A549 (cell line): ENCODE measurements at regions not wholly inside any gene's neighbourhood (a gene's known extent, or its start where the extent isn't known, plus 50 kb on each side); places are given as distances from the start of the nearest gene placed in this dataset.

Source experiments
- ATAC-seq, 2 experiments: fragments of 200-7000 bp in 1 of 2; fragments of >200 bp in 1 of 2; cut with Nextera tagmentation in 1 of 2; cut with Tn5 transposase in 1 of 2; 3 replicates each; pipeline versions ENCODE4 v1.8.0 to v1.9.1; 2018 to 2020; ENCODE audit warnings: mild to moderate bottlenecking in 1 of 2, moderate library complexity in 1 of 2
- CTCF ChIA-PET: fragments of 300-600 bp; sonication (Branson Sonifier 250); formaldehyde crosslinking; extraction: SDS; loops from one replicate; lab custom pipeline; 2021; ENCODE audit warnings: antibody characterized with exemption, inconsistent platforms; lab: Yijun Ruan, JAX
- POLR2A ChIA-PET: fragments of 350-600 bp; formaldehyde crosslinking; extraction: SDS; loops from one replicate; lab custom pipeline; 2021; ENCODE audit warnings: antibody characterized with exemption, inconsistent platforms; lab: Yijun Ruan, JAX
- DNase-seq, 2 experiments: peaks; one replicate each; pipeline versions ENCODE4 v3.0.0 to v3.0.0-alpha.2; 2011 to 2016; ENCODE audit warnings: low read depth in 1 of 2, low spot score in 1 of 2
- FAIRE-seq: peaks from 2 replicates; lab custom pipeline; 2011; peaks lifted over from hg19 to GRCh38; lab: Jason Lieb, UNC
- H3K27ac ChIP-seq, 2 experiments: fragments of >200 bp; sonication (Bioruptor Twin); formaldehyde crosslinking; 3 replicates each; pipeline ENCODE4 v1.5.1; 2016 to 2017
- H3K4me1 ChIP-seq: fragments of >200 bp; sonication (Bioruptor Twin); formaldehyde crosslinking; 3 replicates; pipeline ENCODE4 v1.6.1; 2016
- H3K4me2 ChIP-seq: fragments of >200 bp; sonication (Bioruptor Twin); formaldehyde crosslinking; 3 replicates; pipeline ENCODE4 v1.6.1; 2016
- H3K4me3 ChIP-seq: fragments of >200 bp; sonication (Bioruptor Twin); formaldehyde crosslinking; 3 replicates; pipeline ENCODE4 v1.5.1; 2016
- H3K9me3 ChIP-seq: fragments of >200 bp; sonication (Bioruptor Twin); formaldehyde crosslinking; 3 replicates; pipeline ENCODE4 v1.6.1; 2016
- BHLHE40 ChIP-seq: IDR thresholded peaks from 2 replicates; pipeline ENCODE4 v1.6.1; 2012; ENCODE audit warnings: low read depth, low read length, inconsistent platforms
- CBX2 ChIP-seq: fragments of 200-600 bp; sonication (generic); IDR thresholded peaks from 2 replicates; pipeline ENCODE4 v1.6.1; 2016; ENCODE audit warnings: low read depth, mild to moderate bottlenecking, borderline replicate concordance
- CBX8 ChIP-seq: fragments of 200-600 bp; sonication (generic); IDR thresholded peaks from 2 replicates; pipeline ENCODE4 v1.6.1; 2016
- CHD2 ChIP-seq: fragments of 150-350 bp; IDR thresholded peaks from 2 replicates; pipeline ENCODE4 v1.6.1; 2014; ENCODE audit warnings: low read length; ENCODE audit not compliant: partially characterized antibody
- ELK1 ChIP-seq: fragments of 150-350 bp; IDR thresholded peaks from 2 replicates; pipeline ENCODE4 v1.6.1; 2014; ENCODE audit warnings: low read depth, mild to moderate bottlenecking, low read length
- EP300 ChIP-seq, 2 experiments: fragments of >200 bp; sonication (Bioruptor Twin); formaldehyde crosslinking; IDR thresholded peaks; 2 replicates in 1 of 2; 3 replicates in 1 of 2; pipeline ENCODE4 v1.6.1; 2016 to 2017
- HDAC2 ChIP-seq: fragments of 200-600 bp; sonication (generic); IDR thresholded peaks from 2 replicates; pipeline ENCODE4 v1.6.1; 2016
- HEYL ChIP-seq: fragments of 250-450 bp; sonication (Bioruptor Pico); IDR thresholded peaks from 2 replicates; pipeline ENCODE4 v1.8.0; 2021; ENCODE audit warnings: mild to moderate bottlenecking, moderate library complexity
- HOXB5 ChIP-seq: fragments of 250-450 bp; sonication (Bioruptor Pico); IDR thresholded peaks from 2 replicates; pipeline ENCODE4 v1.5.0; 2020; ENCODE audit warnings: mild to moderate bottlenecking, moderate library complexity
- JUN ChIP-seq, 2 experiments: fragments of >200 bp; sonication (Bioruptor Twin); formaldehyde crosslinking; IDR thresholded peaks; 2 replicates in 1 of 2; 3 replicates in 1 of 2; pipeline ENCODE4 v1.6.1; 2016 to 2017
- KDM1A ChIP-seq: fragments of 200-600 bp; sonication (generic); IDR thresholded peaks from 2 replicates; pipeline ENCODE4 v1.6.1; 2016; ENCODE audit warnings: low read depth, mild to moderate bottlenecking
- KDM5A ChIP-seq: fragments of 200-600 bp; sonication (generic); IDR thresholded peaks from 2 replicates; pipeline ENCODE4 v1.6.1; 2016; ENCODE audit warnings: antibody characterized with exemption, mild to moderate bottlenecking
- MAFK ChIP-seq: fragments of 450-650 bp; IDR thresholded peaks from 2 replicates; pipeline ENCODE4 v1.6.1; 2014; ENCODE audit not compliant: partially characterized antibody
- NPAS2 ChIP-seq: fragments of 250-450 bp; sonication (Bioruptor Pico); IDR thresholded peaks from 2 replicates; pipeline ENCODE4 v1.8.0; 2022; ENCODE audit warnings: mild to moderate bottlenecking, moderate library complexity, borderline replicate concordance
- PHF8 ChIP-seq: fragments of 200-600 bp; sonication (generic); IDR thresholded peaks from 2 replicates; pipeline ENCODE4 v1.6.1; 2016; ENCODE audit warnings: low read depth, mild to moderate bottlenecking, antibody characterized with exemption, moderate library complexity, borderline replicate concordance
- POLR2A ChIP-seq: IDR thresholded peaks from 2 replicates; pipeline ENCODE4 v1.6.1; 2012; ENCODE audit warnings: mild to moderate bottlenecking, low read length
- POLR2AphosphoS2 ChIP-seq: conservative IDR thresholded peaks from 2 replicates; pipeline ENCODE4 v1.6.1; 2012; ENCODE audit warnings: low read length, improper control_type of control experiment, inconsistent platforms
- RAD21 ChIP-seq, 2 experiments: fragments of >200 bp in 1 of 2; sonication (Bioruptor Twin) in 1 of 2; formaldehyde crosslinking in 1 of 2; IDR thresholded peaks in 1 of 2; conservative IDR thresholded peaks in 1 of 2; 2 replicates in 1 of 2; 3 replicates in 1 of 2; pipeline ENCODE4 v1.6.1; 2012 to 2018; ENCODE audit warnings: inconsistent platforms in 1 of 2
- RARB ChIP-seq: fragments of 250-450 bp; sonication (Bioruptor Pico); IDR thresholded peaks from 2 replicates; pipeline ENCODE4 v1.8.0; 2021; ENCODE audit warnings: mild to moderate bottlenecking, moderate library complexity
- RCOR1 ChIP-seq: fragments of 150-350 bp; IDR thresholded peaks from 2 replicates; pipeline ENCODE4 v1.6.1; 2014; ENCODE audit warnings: antibody characterized with exemption, low read length, low read depth
- RFX5 ChIP-seq: fragments of 450-650 bp; IDR thresholded peaks from 2 replicates; pipeline ENCODE4 v1.7.1; 2014; ENCODE audit warnings: antibody characterized with exemption, mild to moderate bottlenecking, moderate library complexity
- SMC3 ChIP-seq: fragments of >200 bp; sonication (Bioruptor Twin); formaldehyde crosslinking; IDR thresholded peaks from 3 replicates; pipeline ENCODE4 v1.6.1; 2018; ENCODE audit warnings: inconsistent platforms
- SREBF2 ChIP-seq: fragments of 450-650 bp; IDR thresholded peaks from 2 replicates; pipeline ENCODE4 v1.6.1; 2014; ENCODE audit warnings: mild to moderate bottlenecking, moderate library complexity
- TFCP2L1 ChIP-seq: fragments of 250-450 bp; sonication (Bioruptor Pico); IDR thresholded peaks from 2 replicates; pipeline ENCODE4 v1.5.0; 2021; ENCODE audit warnings: mild to moderate bottlenecking
- TP53 ChIP-seq: fragments of 250-450 bp; sonication (Bioruptor Pico); IDR thresholded peaks from 2 replicates; pipeline ENCODE4 v1.5.0; 2021; ENCODE audit warnings: mild to moderate bottlenecking, moderate library complexity
- USF2 ChIP-seq: fragments of 450-650 bp; IDR thresholded peaks from 2 replicates; pipeline ENCODE4 v1.6.1; 2014; ENCODE audit warnings: antibody characterized with exemption
- ZFP36 ChIP-seq: fragments of 450-650 bp; IDR thresholded peaks from 2 replicates; pipeline ENCODE4 v1.6.1; 2014; ENCODE audit warnings: borderline replicate concordance; ENCODE audit not compliant: partially characterized antibody
- ZNF302 ChIP-seq: fragments of 250-450 bp; sonication (Bioruptor Pico); IDR thresholded peaks from 2 replicates; pipeline ENCODE4 v1.9.0; 2021; ENCODE audit warnings: inconsistent platforms, mild to moderate bottlenecking, moderate library complexity
- WGBS: methylation state at CpG from one replicate; pipeline ENCODE4 v1.1.6; 2017; ENCODE audit errors: missing lambda C conversion rate; 5-methylcytosine and 5-hydroxymethylcytosine counted together
- TF ChIP-seq, protein P1 (sequence below): fragments of 200-600 bp; sonication (generic); IDR thresholded peaks from 2 replicates; pipeline ENCODE4 v1.6.1; 2016; ENCODE audit warnings: antibody characterized with exemption, mild to moderate bottlenecking, moderate library complexity
- TF ChIP-seq, protein P2 (sequence below): fragments of >200 bp; sonication (Bioruptor Twin); formaldehyde crosslinking; IDR thresholded peaks from 2 replicates; pipeline ENCODE4 v1.6.1; 2016
- TF ChIP-seq, protein P3 (sequence below): fragments of 250-450 bp; sonication (Bioruptor Pico); IDR thresholded peaks from 2 replicates; pipeline ENCODE4 v1.5.0; 2020; ENCODE audit warnings: low read depth, mild to moderate bottlenecking, moderate library complexity

DNA sequence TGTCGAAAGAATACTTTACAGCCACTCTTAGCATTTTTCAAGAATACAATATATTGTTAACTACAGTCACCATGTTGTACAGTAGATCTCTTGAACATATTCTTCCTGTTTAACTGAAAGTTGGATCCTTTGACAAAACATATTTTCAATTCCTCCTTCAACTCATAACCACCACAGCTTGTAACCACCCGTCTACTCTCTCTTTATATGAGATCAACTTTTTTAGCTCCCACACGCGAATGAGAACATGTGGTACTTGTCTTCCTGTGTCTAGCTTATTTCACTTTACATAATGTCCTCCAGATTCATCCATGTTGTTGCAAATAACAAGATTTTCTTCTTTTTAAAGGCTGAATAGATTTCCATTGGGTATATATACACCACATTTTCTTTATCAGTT, 338.3 kb upstream of the IGFBP7 start:
- 58% methylated on average over 4 of the region's 4 CpGs for WGBS
- Histone ChIP-seq H3K4me1 (no peaks in the 10 kb centered on the region), H3K4me2 (no peak overlapping the region), H3K9me3 (no peaks in the 10 kb centered on the region), H3K27ac (no peak overlapping the region), H3K4me3 (no peak overlapping the region)
- TF ChIP-seq KDM1A (no peak), HOXB5 (CRISPR knock-in tag) (no peak), TP53 (CRISPR knock-in tag) (no peak), RARB (CRISPR knock-in tag) (no peak), JUN (IDR thresholded peaks at IDR 0.05) (no peak), MAFK (no peak), NPAS2 (CRISPR knock-in tag) (no peak), ZNF302 (no peak), TFCP2L1 (CRISPR knock-in tag) (no peak)
- no peak for ATAC-seq
- POLR2A ChIA-PET, result no interaction called here
- no peak for FAIRE-seq
- DNase-seq, result no peak
- CTCF ChIA-PET, result no interaction called here

GRCh38 chr4:57446266-57446665, 336.1 kb upstream of the IGFBP7 start:
- Histone ChIP-seq H3K4me1 (no peaks in the 10 kb centered on the region), H3K9me3 (no peaks in the 10 kb centered on the region), H3K4me3 (no peak overlapping the region), H3K4me2 (no peak overlapping the region), H3K27ac (no peak overlapping the region)
- DNase-seq, result no peak
- CTCF ChIA-PET, result no interaction called here
- no peak for FAIRE-seq
- POLR2A ChIA-PET, result no interaction called here
- WGBS, result 28% methylated on average over 3 of the region's 3 CpGs
- TF ChIP-seq PHF8, result no peak
- TF ChIP-seq HEYL (CRISPR knock-in tag), result no peak
- no peak for TF ChIP-seq RFX5
- TF ChIP-seq RAD21 (conservative IDR thresholded peaks at IDR 0.05 in 1 of 2, IDR thresholded peaks at IDR 0.05 in 1 of 2), result no peak
- TF ChIP-seq, protein P1, sequence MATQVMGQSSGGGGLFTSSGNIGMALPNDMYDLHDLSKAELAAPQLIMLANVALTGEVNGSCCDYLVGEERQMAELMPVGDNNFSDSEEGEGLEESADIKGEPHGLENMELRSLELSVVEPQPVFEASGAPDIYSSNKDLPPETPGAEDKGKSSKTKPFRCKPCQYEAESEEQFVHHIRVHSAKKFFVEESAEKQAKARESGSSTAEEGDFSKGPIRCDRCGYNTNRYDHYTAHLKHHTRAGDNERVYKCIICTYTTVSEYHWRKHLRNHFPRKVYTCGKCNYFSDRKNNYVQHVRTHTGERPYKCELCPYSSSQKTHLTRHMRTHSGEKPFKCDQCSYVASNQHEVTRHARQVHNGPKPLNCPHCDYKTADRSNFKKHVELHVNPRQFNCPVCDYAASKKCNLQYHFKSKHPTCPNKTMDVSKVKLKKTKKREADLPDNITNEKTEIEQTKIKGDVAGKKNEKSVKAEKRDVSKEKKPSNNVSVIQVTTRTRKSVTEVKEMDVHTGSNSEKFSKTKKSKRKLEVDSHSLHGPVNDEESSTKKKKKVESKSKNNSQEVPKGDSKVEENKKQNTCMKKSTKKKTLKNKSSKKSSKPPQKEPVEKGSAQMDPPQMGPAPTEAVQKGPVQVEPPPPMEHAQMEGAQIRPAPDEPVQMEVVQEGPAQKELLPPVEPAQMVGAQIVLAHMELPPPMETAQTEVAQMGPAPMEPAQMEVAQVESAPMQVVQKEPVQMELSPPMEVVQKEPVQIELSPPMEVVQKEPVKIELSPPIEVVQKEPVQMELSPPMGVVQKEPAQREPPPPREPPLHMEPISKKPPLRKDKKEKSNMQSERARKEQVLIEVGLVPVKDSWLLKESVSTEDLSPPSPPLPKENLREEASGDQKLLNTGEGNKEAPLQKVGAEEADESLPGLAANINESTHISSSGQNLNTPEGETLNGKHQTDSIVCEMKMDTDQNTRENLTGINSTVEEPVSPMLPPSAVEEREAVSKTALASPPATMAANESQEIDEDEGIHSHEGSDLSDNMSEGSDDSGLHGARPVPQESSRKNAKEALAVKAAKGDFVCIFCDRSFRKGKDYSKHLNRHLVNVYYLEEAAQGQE, result no peak
- TF ChIP-seq ZNF302, result no peak
- TF ChIP-seq POLR2AphosphoS2, result no peak
- TF ChIP-seq, protein P2, sequence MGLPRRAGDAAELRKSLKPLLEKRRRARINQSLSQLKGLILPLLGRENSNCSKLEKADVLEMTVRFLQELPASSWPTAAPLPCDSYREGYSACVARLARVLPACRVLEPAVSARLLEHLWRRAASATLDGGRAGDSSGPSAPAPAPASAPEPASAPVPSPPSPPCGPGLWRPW, result no peak
- TF ChIP-seq TP53 (CRISPR knock-in tag), result no peak
- no peak for TF ChIP-seq KDM5A
- ATAC-seq, result no peak

GRCh38 chr4:57445686-57446085, 335.5 kb upstream of the IGFBP7 start:
- Histone ChIP-seq H3K4me2 (no peak overlapping the region), H3K4me1 (no peaks in the 10 kb centered on the region), H3K4me3 (no peak overlapping the region), H3K27ac (no peak overlapping the region), H3K9me3 (no peaks in the 10 kb centered on the region)
- FAIRE-seq, result no peak
- no peak for DNase-seq
- POLR2A ChIA-PET, result no interaction called here
- peak in 1 of 2 experiments; percentile 34; a peak in 1 of 6 replicates for ATAC-seq
- CTCF ChIA-PET, result no interaction called here
- TF ChIP-seq CHD2, result no peak
- TF ChIP-seq, protein P3, sequence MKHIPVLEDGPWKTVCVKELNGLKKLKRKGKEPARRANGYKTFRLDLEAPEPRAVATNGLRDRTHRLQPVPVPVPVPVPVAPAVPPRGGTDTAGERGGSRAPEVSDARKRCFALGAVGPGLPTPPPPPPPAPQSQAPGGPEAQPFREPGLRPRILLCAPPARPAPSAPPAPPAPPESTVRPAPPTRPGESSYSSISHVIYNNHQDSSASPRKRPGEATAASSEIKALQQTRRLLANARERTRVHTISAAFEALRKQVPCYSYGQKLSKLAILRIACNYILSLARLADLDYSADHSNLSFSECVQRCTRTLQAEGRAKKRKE, result no peak
- TF ChIP-seq BHLHE40, result no peak
- no peak for TF ChIP-seq RARB (CRISPR knock-in tag)
- TF ChIP-seq SREBF2, result no peak
- no peak for TF ChIP-seq SMC3
- TF ChIP-seq RCOR1, result no peak
- no peak for TF ChIP-seq POLR2AphosphoS2
- TF ChIP-seq CBX8, result no peak
- TF ChIP-seq CBX2, result no peak
- TF ChIP-seq HEYL (CRISPR knock-in tag), result no peak
- TF ChIP-seq ELK1, result no peak
- no peak for TF ChIP-seq EP300 (IDR thresholded peaks at IDR 0.05)
- no peak for TF ChIP-seq ZFP36
- TF ChIP-seq POLR2A, result no peak
- no peak for TF ChIP-seq HDAC2
- no peak for TF ChIP-seq JUN (IDR thresholded peaks at IDR 0.05)
- TF ChIP-seq TP53 (CRISPR knock-in tag), result no peak
- TF ChIP-seq USF2, result no peak
